Activated naive CD4-positive, alpha-beta T cell treated with Interleukin-2 at 50 U/mL for 16 hours (primary cell): ENCODE measurements at regions not wholly inside any gene's neighbourhood (a gene's known extent, or its start where the extent isn't known, plus 50 kb on each side); places are given as distances from the start of the nearest gene placed in this dataset.
"Not testable (repeated sequence)": the region's sequence is repeated elsewhere in the genome, so short reads cannot be mapped to it uniquely, and the experiment has no call there.

Source experiments
- DNase-seq: peaks from one replicate; pipeline ENCODE4 v3.0.0-alpha.2; 2020

- DNase-seq, result no peak
These were observed 98.3 kb upstream of the CHD6 start for GRCh38 chr20:41716436-41716835.

DNA sequence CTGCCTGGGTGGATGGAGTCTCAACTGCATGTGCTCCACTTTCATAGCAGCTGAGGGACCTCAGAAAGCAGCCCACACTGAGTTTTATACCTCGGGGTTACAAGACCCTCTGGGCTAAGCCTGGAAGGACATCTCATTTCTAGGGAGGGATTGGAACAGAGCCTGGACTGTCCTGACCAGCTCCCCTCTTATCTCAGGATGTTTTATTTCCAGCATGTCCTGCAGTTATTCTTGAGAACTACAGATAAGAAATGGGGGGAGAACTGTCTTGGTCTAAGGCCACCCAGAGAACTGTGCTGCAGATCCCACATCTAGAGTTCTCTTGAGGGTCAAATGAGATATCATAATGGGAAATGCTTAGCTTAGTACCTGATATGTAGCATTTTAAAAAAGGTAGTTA, 97.3 kb upstream of the CHD6 start:
- DNase-seq, result no peak

- DNase-seq, result no peak
These were observed 95.9 kb upstream of the CHD6 start for GRCh38 chr20:41714030-41714429.

- no peak for DNase-seq
These were observed 86.7 kb upstream of the CHD6 start for GRCh38 chr20:41704896-41705295.

DNA sequence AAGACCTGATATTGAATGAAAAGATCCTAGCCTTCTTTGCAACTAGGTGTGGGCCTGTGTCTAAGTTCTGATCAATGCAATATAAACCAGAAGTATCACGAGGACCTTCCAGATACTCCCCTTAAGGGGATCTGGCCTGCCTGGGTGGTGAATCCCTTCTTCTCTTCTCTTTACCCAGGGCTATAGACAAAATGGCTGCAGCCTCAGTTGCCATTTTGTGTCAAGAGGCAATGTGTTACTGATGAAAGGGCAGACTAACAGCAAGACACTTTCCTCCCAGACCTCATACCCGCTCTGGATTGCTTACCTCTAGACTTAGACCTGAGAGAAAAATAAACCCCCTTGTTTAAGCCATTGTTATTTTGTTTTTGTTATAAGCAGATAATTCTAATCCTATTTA, 84.5 kb upstream of the CHD6 start:
- DNase-seq, result no peak

DNA sequence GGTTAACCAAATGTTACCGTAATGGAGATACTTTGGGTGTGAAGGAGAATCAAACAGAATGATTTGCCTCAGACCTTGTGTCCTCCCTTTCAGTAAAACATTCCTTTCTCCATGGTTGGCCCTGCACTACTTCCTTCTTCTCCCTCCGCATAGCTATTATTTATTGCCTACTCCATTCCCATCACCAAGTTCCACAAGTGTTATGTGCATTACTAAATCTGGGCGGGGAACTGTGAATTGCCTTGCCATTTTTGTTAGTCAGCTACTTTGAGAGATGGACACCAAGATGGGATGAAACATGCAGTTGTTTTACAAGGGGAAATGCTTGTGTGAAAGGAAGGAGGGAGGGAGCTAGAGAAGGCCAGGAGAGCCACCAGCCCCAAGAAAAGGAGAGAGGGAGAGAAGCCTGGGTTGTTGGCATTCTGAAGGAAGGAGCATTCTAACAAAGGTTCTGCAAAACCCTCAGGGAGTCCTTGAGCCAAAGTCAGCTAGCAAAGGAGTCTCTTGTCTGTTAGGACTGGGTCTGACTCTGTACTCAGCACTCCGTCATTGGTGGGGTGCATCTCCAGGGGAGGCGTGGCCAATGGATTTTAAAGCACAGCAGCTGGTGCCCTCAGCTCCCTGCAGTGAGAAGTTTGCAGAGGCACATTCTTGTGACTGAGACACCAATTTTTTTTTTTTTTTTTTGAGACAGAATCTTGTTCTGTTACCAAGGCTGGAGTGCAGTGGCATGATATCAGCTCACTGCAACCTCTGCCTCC, 83.6 kb upstream of the CHD6 start:
- DNase-seq, result no peak

DNA sequence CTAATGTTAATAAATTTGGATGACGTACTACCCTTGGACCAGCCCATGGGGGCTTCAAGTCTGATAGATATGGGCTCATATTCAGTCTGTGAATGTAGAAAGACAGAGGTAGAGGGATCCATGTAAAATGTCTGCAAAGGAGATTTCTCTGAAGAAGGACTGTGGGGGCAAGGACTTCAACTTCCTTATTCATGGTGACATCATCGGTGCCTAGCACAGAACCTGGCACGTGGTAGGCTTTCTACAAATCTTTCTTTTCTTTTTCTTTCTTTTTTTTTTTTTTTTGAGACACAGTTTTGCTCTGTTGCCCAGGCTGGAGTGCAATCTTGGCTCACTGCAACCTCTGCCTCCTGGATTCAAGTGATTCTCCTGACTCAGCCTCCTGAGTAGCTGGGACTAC, 81.5 kb upstream of the CHD6 start:
- DNase-seq, result not testable (repeated sequence)

- DNase-seq, result no peak
These were observed 79.8 kb upstream of the CHD6 start for GRCh38 chr20:41697861-41698559.

GRCh38 chr20:41696428-41696827, 78.3 kb upstream of the CHD6 start:
- DNase-seq, result no peak

- DNase-seq, result no peak
These were observed 76.6 kb upstream of the CHD6 start for GRCh38 chr20:41694796-41695195.

DNA sequence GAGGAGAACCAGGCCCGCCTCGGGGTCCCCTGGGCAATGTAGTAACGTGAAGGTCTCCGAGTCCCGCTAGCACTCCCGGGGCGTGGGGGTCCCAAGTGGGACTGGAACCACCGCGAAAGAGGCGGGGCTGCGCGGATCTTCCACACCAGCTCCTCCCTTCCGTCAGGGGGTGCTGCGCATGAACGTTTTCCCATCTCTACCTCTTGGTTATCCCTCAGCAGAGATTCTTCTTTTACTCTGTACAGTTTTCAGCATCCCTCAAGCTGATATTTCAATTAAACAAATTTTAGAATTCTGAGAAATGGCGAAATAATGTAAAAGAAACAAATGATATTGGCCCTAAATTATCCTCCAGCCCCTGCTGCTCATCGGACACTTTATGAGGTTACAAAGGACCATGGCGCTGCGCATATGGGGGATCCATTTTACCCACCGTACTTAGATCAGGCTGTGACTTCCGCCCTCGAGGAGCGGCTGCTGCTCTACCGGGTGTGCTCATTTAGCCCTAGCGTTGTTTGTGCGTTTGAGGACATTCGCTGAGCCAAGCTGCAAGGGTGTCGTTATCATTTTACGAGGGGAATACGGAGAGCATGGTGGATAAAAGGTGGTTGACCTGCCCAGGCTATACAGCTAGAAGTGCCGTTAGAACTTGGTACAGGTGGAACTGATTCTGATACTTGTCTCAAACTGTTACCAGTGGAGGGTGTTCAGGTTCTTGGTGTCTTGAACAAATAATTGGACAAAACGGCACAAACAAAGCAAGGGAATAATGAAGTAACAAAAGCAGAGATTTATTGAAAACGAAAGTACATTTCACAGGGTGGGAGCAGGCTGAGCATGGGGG, 75.2 kb upstream of the CHD6 start:
- DNase-seq, result peak; percentile 78

GRCh38 chr20:41692479-41693135, 74.4 kb upstream of the CHD6 start:
- peak; percentile 73 for DNase-seq

- DNase-seq, result no peak
These were observed 73.3 kb upstream of the CHD6 start for GRCh38 chr20:41691443-41691842.

GRCh38 chr20:41690702-41691101, 72.5 kb upstream of the CHD6 start:
- no peak for DNase-seq

GRCh38 chr20:41686961-41687360, 68.8 kb upstream of the CHD6 start:
- DNase-seq, result no peak

GRCh38 chr20:41685145-41685544, 67.0 kb upstream of the CHD6 start:
- not testable (repeated sequence) for DNase-seq

DNA sequence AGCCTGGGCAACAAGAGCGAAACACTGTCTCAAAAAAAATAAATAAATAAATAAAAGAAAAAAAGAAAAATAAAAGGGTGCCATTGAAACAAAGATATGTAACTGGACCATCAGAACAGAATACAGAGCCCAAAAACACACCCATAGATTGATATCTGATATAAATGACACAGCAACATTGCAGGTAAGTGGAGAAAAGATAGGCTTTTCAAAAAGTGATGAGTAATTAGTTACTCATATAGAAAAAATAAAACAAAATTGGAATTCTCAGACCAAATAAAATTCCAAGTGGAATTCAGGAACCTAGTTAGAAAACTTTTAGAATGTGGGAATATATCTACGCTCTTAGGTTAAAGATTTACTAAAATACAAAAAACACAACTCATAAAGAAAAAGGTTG, 60.6 kb upstream of the CHD6 start:
- no peak for DNase-seq

DNA sequence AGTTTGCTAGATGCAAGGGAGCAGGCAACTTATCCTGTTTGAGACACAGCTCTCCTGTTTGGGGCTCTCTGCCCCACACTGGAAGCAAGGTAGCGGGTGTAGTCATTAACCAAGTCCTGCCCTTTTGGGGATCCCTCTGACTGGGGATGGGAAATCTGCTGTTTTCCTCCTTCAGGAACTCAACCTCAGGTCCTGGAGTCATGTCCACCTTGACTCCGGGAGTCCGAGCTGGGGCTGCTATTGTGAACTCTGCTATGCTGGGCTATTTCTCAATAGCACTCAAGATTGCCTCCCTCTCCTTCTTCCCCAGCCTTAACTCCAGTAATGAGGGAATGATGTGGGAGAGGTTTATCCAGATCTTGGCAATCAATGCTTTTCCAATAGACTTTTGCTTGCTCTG, 54.1 kb upstream of the CHD6 start:
- DNase-seq, result no peak

DNA sequence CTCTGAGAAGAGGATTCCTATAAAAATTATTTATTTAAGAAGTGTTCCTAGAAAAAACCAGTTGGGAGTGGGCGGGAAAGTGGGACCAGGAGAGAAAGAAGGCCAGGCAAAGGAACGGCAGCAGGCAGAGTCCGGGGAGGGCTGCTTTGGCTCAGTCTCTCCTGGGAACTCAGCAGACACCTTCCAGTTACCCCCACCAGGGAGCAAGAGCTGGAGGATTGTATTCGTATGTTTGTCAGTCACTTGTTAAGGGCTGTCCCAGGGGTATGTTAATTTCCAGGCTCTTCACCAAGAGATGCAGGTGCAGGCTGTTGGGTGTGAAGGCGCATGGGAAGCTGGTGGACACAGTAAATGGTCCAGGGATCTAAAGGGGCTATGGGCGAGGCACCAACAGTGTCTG, 53.0 kb upstream of the CHD6 start:
- no peak for DNase-seq

GRCh38 chr20:41670631-41671030, 52.5 kb upstream of the CHD6 start:
- DNase-seq, result no peak

- no peak for DNase-seq
These were observed 51.6 kb upstream of the CHD6 start for GRCh38 chr20:41669708-41670263.

DNA sequence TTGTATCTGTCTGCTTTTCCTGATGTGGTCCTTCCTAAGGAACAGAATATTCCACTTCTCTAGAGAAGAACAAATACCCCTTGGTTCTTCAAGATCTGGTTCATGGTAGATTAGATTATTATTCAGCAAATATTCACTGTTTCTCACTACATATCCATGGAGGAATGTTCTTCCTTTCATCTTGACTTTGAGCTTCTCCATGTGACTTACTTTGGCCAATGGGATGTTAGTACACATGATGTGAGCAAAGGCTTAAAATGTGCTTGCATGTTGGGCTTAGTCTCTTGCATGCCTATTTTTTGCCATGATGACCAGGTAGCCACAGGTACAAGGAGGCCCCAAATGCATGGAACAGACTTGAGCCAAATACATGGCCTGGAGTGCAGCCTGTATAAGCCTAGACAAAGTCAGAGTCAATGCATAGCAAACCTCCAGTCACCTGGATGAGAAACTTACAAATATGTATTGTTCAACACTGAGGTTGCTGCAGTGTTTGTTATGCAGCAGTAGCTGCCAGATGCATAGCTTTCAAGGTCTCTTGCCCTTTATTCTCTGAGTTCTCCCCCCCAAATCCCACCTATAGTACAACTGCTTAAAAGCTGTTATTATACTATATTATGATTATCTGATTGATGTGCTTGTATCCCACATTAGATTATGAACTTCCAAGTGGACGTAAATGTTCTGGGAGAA, 50.0 kb upstream of the CHD6 start:
- no peak for DNase-seq
